ENCODE measurements at regions not wholly inside any gene's neighbourhood (a gene's known extent, or its start where the extent isn't known, plus 50 kb on each side); places are given as distances from the start of the nearest gene placed in this dataset.

DNA sequence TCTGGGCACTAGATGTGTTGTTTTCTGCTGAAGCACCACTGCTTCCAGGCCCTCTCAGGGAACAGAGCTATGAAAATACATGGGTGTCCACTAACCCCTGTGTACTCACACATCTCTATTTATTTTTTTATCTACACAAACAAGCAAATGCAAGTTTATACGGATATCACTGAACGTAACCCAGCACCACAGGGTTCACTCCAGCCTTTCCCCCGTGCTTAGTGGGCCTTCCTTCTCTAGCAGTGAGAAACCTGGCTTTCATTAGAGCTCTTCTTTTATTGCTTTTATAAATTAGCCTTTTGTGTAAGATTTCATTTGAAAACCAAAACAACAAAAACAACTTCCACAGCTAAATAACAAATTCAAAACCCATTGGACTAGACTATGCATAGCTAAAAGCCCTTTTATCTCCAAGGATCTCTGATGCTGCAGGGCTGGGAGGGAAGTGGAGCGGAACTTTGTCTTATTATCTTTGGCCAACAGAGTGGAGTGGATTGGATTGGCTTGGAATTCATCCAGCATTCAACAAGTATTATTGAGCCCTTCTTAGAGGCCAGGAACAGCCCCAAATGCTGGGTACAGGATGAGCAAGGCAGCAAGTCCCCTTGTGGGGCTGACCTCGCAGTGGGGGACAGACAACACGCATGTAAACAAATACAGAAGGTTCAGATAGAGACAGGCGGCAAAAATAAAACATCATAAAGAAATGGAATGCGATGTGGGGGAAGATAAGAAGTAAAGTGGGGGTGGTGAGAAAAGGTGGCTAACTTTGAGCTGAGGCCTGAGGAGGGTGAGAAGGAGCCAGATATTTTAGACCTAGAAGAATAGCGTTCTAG, 371.8 kb upstream of the POU3F1 start:
- TF ChIP-seq TAF1 (IDR thresholded peaks at IDR 0.05; ENCODE audit: low read depth, low read length) (no peak), POLR2AphosphoS5 (IDR thresholded peaks at IDR 0.05; ENCODE audit: low read depth, low read length) (no peak)

Measured in GM12891 (cell line).